NCI-H2196 (cell line): ENCODE measurements at regions not wholly inside any gene's neighbourhood (a gene's known extent, or its start where the extent isn't known, plus 50 kb on each side); places are given as distances from the start of the nearest gene placed in this dataset.
A peak's percentile ranks its signal among the peaks of the same experiment; 100 is the strongest.
"Not testable (repeated sequence)": the region's sequence is repeated elsewhere in the genome, so short reads cannot be mapped to it uniquely, and the experiment has no call there.

Experiments used
- DNase-seq: peaks from one replicate; lab custom pipeline; 2025; ENCODE audit not compliant: unreplicated experiment; lab: John Stamatoyannopoulos, UW

- DNase-seq: no peak
Measured at GRCh38 chr13:50129706-50130122, 114.5 kb downstream of the KCNRG start.

DNA sequence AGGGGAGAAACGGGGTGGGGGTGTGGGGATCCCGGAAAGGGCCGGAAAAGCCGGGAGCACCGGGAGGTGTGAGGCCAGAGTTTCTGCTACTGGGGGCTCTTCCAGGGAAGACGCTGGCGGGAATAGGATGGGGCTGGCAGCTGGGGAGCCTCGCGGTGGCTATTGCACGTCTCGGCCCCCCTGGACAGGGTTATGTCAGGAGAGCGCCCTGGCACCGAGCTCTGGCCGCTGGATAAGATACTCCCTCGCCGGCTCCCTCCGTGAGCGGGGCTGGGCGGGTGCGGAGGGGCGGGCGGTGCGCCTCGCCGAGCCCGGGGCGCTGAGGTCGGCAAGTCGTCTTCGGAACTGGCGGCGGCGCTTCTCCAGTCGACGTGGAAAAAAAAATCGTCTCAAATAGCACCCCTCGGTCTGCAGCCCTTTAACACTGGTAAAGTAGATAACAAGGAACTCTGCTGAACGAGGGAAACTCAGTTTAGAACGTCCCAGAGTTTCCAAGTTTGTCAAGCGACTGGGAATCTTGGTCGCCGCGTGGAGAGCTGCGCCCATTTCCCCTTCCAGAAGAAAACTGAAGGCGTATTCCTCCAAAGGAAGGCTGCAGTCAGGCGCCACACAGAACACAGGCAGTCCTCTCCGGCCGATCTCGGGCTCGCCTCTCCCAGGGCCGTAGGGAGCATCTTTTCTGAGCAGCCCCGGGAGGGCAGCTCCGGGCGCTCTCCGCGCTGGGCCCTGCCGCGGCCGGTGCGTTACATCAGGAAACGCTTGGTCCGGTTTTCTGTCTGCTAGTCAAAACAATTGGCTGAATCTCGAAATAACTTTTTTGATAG lies 115.1 kb downstream of the KCNRG start:
- no peak for DNase-seq

DNA sequence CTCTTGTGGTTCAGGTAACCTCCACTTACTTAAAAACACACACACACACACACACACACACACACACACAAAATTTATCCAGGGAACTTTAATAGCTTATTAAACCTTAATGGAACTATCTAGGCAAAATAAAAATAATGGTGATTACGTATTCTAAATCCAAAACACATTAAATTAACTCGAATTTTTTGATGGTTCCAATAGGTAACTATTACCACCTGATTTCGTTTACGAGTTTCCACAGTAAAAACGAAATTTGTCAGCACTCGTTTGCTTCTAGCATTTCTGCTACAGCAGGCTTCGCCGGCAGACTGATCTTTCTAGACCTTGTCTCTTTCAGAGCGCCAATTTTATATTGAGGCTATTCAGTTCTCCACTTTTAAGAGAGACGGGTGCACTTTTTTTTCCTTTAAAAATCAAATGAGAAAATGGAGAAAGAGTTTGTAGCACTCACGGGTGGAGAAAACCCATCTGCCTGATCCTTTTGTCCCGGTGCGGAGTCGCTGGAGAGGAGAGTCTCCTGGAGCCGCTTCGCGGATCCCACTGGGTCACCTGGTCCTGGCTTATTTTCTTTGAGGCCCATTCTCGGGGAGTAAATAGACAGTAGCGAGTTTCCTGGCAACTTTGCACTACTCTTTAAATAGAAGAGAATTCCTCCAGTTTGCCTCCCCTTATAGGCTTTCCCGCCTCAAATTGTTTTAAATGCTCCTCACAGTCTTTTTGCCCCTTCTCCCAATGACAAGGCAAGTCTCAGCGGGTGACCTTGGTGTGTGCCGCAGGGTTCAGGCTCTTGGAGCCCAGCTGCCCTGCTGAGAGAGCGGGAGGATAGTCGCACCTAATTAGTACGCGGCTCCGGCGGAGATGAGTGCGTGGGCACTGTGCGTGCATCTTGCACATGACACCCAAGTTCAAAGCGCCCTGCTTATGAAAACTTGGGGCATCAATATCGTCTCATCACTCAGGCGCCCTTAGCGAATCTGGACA lies 117.0 kb downstream of the KCNRG start:
- DNase-seq: no peak

DNA sequence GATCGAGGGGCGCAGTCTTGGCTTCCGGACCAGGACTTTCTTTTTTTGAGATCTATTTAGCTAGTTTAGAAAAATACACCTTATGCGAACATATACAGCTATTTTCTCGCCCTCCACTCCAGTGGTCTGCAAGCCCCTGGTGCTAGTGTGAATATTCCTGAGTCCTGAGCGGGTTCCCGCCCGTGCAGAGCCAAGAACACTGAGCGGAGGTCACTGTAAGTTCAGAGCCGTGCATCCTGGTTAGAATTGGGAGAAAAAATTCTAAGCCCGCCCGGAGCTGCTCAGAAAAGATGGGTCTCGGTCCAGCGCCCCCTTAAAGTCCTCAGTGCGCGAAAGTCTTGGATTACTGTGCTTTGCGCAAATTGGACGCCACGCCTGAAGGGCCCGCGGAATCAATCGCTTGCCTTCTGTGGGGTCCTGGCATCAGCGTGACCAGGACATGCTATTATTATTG lies 117.7 kb downstream of the KCNRG start:
- no peak for DNase-seq

DNA sequence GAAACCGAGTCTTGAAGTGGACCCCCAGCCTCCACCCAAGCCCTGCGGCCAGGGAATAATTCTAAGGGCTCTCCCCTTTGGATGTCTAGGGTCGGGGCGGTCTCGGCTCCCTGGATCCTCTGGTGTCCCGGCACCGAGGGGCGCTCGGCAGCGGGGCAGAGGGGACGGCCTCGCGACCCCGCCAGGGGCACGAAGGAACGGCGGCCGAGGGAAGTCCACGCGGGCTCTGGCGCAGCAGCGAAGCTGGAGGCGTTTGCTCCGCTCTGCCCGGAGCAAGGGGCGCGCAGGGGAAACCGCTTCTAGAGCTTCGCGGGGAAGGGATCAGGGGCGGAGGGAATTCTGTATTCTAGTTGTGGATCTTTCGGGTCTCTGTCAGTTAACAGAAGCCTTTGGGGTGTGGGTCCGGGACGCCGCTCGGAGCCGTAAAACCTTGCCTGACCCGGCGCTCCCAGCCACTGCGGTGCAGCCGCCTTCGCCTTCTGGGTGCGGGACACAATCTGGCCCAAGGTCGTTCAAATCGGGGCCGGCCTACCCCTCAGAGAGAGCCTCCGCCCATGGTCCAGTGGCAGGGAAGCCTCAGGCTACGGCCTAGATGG lies 118.2 kb downstream of the KCNRG start:
- no peak for DNase-seq

DNA sequence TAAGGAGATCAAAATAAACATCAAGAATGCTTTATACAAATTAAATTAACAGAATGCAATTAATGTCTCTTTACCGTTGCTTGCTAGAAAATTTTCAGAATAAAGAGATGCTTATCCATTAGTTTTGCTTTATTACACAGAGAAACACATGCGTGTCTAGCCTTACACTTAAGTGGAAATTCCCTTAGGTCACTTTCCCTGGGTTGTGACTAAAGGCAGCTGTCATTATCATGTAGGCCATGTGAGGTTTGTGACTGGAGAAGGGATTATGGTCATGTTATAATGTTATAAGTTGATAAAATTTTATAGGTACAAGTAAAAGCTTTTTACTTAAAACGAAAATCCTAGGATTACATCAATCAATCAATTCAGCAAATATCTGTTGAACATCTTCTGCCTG lies 121.0 kb downstream of the KCNRG start:
- no peak for DNase-seq

DNA sequence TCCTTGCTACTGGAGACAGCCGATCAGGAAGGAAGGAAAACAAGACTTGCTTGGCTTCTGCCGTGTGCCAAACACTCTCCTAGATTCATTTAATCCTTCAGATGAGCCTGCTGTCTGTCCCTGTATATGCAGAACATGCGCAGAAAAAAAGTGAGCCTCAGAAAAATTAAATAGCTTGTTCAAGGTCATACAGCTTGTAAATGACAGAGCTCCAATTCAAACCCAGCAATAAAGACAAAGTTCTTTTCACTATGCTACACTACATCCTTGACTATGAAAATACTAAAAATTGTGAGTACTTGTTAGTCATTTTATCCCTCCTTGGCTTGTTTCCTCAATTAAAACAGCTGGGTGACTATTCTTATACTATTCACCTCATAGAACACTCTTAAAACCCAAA lies 121.4 kb downstream of the KCNRG start:
- DNase-seq: no peak

GRCh38 chr13:50139435-50139934 lies 124.2 kb downstream of the KCNRG start:
- DNase-seq: not testable (repeated sequence)

- no peak for DNase-seq
Measured at GRCh38 chr13:50140153-50140552, 124.9 kb downstream of the KCNRG start.

DNA sequence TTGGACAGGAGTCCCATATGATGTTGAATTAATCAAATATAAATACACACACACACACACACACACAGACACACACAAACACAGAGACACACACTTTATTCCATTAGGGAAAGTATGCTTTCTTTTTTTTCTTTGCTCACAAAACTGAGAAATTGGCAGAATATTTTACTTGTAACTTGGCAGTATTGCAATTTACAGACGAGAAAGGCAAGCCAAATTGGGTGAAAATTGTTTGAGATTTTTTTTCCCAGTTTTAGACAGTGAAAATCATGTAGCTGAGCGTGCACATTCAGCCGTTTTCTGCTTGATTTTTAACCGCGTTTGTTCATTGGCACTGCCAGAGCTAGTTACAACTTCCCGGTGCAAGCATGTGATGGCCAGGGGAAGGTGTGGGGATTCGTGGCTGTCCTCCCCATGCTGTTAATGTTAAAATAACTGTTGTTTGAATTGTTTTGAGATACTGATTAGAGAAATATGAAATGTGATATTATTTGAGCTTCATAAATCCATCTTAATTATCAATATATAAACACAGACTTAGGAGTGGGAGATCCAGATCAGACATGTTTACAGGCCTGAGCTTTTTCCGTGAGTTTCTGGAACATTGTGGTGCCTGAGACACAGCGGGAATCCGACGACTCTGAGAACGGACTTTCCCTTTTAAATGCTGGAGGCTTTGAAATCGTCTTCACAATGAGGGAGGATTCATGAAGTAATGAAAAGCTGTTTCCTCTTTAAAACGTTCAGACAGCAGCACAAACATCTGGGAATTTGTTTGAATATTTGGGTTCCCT lies 125.5 kb downstream of the KCNRG start:
- no peak for DNase-seq

DNA sequence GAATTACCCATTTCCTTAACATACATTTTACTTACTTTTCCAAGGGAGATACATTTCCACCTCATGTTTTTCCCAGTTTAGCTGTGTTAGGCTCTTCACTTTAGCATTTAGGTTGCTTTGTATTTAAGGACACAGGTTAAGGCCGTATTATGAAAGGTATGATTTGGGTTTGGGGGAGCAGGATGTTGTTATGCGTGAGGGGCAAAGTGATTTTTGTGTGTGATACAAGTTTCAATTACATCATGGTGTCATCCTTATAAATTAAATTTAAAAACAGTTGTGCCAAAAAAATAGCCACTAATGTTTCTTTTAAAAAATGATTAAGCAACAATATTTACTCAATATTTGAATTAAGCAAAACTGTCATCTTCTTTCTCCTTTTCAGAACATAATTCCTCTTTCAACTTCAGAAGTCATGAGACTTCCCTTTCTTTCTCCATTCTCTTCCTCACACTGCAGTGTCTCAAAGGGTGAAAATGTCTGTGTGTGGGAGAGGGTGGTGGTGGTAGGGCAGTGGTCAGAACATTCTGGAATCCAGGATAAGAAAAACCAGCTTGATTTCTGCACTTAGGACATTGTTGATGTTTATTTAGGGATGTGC lies 126.2 kb downstream of the KCNRG start:
- DNase-seq: no peak

DNA sequence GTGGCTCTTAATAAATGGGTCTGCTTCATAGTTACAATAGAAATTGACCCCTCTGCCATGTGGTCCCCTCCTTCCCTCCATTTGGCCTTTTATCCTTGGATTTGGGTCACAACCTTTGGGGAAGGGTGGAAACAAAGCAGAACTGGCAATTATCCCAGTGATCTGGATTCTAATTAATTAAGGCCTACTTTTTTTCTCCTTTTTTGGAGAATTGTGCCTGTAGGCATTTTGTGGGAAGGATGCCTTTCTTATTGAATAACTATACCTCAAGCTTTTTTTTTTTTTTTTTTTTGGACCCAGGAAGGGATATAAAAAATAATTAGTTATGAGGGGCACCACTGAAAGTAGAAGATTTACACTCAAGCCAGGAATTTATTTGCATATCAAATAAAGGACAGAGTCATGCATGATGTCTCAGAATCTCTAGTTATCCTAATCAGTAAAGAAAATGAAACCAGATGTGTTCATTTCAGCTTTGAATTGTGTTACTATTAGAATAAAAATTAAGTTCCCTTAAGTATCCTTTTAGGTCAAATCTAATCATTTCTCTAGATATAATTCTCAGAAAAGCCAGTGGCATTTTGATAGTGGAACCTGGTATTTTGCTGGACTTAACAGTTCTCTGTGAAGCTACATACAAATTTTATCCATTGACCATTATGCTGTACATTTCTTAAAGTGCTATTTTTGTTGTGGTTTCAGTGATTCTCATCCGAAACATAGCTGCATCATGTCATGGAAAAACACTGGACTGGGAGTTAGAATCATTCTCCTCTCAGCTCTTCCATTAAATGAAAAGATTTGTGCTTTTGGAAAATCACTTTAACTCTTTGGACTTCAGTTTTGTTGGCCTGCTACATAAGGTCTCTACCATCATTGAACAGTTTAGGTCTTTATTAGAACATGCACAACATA lies 129.3 kb downstream of the KCNRG start:
- no peak for DNase-seq

DNA sequence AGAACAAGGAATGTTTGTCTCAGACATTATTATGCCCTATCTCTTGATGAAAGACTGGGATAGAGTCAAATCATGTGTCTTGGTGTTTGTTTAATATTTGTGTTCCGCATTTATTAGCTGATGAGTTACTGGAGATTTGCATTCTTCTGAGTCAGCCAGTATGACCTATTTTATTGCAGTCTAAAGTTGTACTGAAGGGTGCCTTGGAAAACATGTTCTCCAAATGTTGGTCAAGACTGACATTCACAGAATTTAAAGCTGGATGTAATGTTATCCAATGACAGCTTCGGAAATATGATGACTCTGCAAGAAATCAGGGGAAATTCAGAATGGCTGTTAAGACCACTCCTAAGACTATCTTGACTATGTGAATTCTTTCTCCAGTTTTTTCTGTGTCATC lies 134.0 kb downstream of the KCNRG start:
- no peak for DNase-seq

DNA sequence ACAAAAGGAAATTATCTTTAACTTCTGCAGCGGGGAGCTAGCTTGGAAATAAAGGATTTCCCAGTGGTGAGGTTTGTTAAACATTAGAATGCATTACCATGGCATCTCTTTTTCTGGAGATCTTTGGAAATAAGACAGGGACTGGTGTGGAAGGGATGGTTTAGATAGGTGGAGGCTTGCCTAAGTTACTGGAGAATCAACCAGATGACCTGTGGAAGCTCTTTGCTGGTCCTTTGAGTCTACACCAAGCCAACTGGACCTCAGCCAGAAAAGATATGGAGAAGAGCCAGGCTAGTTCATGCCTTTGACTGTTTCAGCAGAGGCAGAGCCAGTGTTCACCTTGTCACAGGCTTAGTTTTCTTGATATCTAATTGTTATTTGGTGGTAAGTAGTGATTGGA lies 134.7 kb downstream of the KCNRG start:
- DNase-seq: peak; percentile 70

GRCh38 chr13:50152224-50152623 lies 137.0 kb downstream of the KCNRG start:
- no peak for DNase-seq

GRCh38 chr13:50152655-50153309 lies 137.5 kb downstream of the KCNRG start:
- peak; percentile 4 for DNase-seq

- DNase-seq: no peak
Measured at GRCh38 chr13:50153401-50153800, 138.2 kb downstream of the KCNRG start.

DNA sequence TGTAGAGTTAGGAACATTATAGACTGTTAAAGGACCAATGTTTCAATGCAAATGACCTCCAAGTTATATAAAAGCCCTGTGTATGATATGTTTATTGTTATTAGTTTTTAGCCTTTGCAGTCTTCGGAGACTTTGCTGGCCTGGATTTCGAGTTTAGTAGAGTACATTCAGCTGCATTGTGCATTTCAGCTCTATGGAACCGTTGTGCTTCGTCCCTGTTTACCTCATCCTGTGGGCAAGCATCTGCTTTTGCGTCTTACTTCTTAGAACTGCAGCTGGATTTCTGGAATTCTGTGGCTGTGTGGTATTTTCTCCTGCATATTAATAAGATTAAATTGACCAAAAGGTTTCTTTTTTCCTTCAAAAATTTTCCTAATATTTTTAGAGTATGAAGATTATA lies 138.6 kb downstream of the KCNRG start:
- DNase-seq: no peak
